HG02571 (cell line): ENCODE measurements at regions not wholly inside any gene's neighbourhood (a gene's known extent, or its start where the extent isn't known, plus 50 kb on each side); places are given as distances from the start of the nearest gene placed in this dataset.

Experiments used
- ATAC-seq: cut with Tn5 transposase; IDR thresholded peaks from one replicate; pipeline ENCODE4 v1.9.1; 2021; ENCODE audit warnings: mild to moderate bottlenecking, moderate library complexity; ENCODE audit not compliant: unreplicated experiment

GRCh38 chr18:45413180-45413836, 202.0 kb upstream of the SLC14A2 start:
- no peak for ATAC-seq

- no peak for ATAC-seq
Measured at GRCh38 chr18:45415614-45416013, 199.7 kb upstream of the SLC14A2 start.

- ATAC-seq: no peak
Measured at GRCh38 chr18:45416168-45416567, 199.1 kb upstream of the SLC14A2 start.

DNA sequence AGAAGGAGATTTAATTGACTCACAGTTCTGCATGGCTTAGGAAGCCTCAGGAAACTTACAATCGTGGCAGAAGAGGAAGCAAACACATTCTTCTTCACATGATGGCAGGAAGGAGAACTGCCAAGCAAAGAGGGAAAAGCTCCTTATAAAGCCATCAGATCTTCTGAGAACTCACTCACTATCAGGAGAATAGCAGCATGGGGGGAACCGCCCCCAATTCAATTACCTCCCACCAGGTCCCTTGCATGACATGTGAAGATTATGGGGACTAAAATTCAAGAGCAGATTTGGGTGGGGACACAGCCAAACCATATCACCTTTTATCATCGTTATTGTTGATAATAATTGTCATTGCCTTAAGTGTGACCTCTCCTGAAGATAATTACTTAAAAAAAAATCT, 197.9 kb upstream of the SLC14A2 start:
- no peak for ATAC-seq

- no peak for ATAC-seq
Measured at GRCh38 chr18:45423659-45424058, 191.6 kb upstream of the SLC14A2 start.

DNA sequence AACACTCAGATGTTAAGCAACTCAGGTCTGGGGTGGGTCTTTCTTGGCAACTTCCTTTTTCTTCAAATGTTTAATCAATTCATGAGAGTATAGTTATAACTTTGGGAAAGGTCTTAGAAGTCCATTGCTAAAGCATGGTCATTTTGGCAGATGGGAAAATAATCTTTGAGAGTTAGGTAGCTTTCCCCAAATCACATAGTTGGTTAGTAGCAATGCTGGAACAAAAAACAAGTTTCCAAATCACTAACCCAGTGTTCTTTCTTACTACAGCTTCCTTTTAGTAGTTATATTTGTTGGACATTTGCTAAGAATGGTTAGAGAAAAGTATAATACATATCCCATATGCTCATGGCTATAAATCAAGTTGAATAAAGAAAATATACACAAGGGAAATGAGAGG, 185.2 kb upstream of the SLC14A2 start:
- no peak for ATAC-seq

GRCh38 chr18:45435810-45436209, 179.5 kb upstream of the SLC14A2 start:
- ATAC-seq: no peak

DNA sequence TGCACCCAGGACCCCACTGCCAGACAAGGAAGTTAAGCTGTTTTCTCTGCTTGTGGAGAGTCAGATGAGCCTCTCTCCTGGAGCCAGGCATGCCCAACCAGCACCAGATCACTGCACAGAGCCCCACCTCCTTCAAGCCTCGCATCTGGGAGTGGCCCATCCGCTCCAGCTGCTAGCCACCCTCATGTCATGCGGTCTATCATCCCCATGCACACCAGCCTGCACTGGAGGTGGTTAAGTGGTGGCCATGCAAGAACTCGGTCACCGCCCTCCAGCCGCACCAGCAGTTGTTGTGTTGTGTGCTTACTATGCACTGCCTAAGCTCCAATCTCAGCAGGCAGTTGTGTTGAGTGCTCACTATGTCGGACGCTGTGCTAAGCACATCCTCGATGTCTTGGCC, 177.9 kb upstream of the SLC14A2 start:
- ATAC-seq: no peak

DNA sequence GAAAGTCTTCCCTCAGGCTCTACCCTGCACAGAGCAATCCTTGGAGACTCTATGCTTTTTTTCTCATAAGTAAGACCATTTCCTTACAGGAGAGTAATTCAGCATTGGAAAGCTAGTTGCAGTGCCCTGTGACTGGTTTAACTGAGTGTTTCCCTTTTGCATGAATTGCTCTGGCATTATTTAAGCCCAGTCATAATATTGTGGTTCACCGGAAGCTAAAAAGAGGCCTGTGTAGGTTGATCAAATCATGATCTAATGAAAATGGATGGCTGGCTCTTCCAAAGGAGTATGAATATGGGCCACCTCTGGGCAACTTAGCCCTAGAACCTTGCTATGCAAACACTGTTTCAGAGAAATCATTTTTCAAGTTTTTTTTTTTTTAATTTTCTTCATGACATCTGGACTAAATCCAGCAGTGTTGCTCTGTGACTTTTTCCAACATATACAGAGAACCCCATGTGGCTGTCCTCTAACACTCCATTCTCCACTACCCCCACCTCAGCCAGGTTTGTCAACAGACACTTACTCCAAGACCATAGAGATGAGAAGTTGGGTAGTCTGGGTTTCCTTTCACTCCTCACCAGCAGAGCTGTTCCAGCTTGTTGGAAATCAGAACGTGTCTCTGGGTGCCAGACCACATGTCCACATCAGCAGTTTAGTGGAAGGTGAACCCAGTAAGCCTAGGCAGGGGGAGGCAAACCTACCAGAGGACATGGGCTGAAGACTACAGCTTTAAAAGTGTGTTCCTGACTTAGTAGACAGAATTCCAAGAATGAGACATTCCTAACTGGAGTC, 175.2 kb upstream of the SLC14A2 start:
- no peak for ATAC-seq

DNA sequence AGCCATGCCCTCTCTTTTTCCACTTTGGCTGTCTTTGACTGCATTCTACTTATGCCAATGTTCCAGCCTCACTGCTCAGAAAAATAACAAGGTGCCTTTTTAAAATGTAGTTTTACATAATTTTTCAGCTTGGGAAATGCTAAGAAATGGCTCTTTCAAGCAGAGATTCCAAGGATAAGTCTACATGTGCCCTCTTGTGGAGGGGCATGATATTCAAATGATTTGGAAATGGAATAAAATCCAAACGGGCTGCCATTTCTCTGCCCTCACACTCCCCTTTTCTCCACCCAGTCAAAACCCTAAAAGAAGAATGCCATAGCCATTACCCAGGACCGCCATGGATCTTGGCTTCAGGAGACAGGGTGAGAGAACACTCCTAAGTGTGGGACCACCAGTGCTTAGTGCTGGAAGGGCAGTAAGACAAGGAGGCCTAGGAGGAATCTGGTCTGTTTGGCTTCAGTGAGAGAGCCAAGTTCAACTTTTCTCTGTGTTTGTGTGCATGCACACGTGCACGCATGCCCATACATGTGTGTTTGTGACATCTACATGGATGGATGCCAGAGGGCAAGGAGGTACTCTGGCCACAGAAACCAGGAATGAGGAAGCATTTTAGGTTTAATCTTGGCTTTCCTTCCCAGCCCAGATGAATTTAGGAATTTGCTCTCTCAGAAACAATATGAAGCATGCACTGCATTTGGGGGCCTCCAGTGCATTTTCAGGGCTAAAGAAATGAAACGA, 174.0 kb upstream of the SLC14A2 start:
- ATAC-seq: no peak

GRCh38 chr18:45444040-45444439, 171.2 kb upstream of the SLC14A2 start:
- ATAC-seq: no peak

DNA sequence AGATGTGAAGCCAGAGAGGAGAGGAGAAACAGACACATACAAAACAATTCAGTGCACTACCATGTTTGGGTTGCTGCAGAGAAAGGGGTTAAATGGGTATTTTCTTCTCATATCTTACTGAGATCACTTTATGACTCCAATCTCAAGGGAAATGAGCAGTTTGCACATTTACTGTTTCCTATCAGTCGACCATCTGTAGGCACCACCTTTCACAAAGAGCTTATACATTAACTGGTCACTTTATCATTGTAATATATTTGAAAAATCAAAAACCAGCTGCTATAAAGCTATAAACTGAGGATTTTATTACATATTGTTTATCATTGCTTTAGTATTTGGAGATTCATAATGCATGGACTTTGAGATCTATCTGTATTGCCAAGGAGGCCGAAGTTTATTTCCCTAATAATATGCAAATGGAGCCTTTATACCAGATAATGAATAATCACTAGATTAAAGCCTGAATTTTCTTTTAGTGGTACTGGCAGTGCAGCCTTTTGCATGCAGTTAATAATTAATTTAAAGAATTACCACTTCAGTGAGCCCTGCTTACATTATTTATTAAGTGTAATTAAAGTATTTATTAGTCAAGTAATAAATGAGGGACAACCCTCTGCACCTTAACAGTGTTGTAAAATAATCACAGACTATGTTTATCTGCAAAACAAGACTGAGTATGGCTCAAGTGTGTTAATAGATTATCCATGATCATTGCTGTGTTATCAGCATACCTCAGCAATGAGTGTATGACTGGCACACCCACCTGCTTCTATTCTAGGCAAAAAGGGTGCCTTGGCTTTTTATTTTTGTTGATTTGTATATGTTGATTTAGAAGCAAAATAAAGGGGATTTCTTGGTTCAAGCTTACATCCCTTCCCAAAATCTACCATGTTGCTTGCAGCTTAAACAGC, 167.7 kb upstream of the SLC14A2 start:
- ATAC-seq: no peak

GRCh38 chr18:45448871-45449270, 166.4 kb upstream of the SLC14A2 start:
- no peak for ATAC-seq

GRCh38 chr18:45449418-45450227, 165.7 kb upstream of the SLC14A2 start:
- ATAC-seq: no peak

- no peak for ATAC-seq
Measured at GRCh38 chr18:45456090-45457021, 158.9 kb upstream of the SLC14A2 start.

DNA sequence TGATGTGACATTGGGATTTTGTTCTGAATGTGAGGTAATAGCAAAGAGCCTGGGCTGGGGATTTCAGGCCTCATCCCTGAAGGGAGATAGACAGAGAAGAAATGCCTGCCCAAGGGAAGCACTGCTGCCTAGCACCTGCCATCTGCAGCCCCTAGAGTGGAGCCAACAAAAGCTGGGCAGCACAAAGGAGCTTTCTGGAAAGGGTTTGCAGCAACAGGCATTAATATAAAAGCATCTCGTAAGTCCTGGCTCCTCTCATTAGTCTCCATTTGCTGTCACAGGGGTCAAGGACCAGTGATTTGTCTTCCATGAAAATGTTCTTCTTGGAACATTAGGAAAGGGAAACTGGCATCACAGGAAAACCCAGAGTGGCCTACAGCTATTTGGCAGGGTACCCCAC, 157.2 kb upstream of the SLC14A2 start:
- no peak for ATAC-seq

DNA sequence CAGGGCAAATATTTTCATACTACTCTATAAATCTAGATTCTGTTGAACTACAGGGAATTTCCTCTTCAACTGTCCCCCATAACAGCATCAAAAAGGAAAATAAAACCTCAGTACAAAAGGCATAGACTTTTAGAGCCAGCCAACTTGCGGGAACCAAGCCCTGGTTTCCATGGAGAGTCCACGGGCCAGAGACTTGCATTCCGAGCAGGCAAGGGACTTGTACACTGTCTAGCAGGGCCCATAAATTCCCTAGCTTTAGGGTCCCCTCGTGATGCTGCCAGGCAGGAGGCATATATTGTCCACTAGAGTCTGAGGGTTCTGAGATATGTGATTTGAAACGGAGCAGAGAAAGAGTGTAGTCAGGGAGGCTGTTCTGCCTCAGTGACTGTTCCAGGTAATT, 153.1 kb upstream of the SLC14A2 start:
- ATAC-seq: no peak

DNA sequence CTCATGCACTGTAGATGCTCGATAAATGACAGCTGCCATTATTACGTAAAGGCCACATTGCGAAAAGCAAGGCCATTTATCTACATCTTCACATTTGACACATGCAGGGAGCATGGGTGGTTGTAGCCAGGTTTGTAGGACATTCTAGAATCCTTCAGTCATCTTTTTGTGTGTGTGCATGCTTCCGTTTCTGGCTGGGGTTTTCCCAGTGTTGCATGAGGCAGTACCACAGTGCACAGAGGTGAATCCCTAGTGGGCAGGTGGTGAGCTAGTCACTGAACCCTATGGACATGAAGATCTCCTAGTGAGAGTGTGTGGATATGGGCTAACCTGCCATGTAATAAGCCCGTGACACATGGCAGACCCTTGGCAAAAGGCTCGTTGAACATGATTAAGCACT, 151.8 kb upstream of the SLC14A2 start:
- no peak for ATAC-seq

- no peak for ATAC-seq
Measured at GRCh38 chr18:45464619-45465018, 150.7 kb upstream of the SLC14A2 start.
